Left lung (tissue), 4 donors: ENCODE measurements at regions not wholly inside any gene's neighbourhood (a gene's known extent, or its start where the extent isn't known, plus 50 kb on each side); places are given as distances from the start of the nearest gene placed in this dataset.

Experiments used
- ATAC-seq: fragments of 200-7000 bp; cut with Tn5 transposase; one replicate; pipeline ENCODE4 v1.9.1; 2020; ENCODE audit warnings: moderate library complexity
- DNase-seq, 4 donors: peaks; one replicate each; pipeline ENCODE4 v3.0.0-alpha.2; 2013 to 2020
- H3K27ac ChIP-seq, 2 donors: fragments of 200-600 bp; sonication (generic) in 1 of 2; one replicate each; pipeline versions ENCODE4 v1.5.0 to v1.8.0; 2020 to 2021
- H3K27me3 ChIP-seq, 2 donors: fragments of 200-600 bp; sonication (generic) in 1 of 2; one replicate each; pipeline versions ENCODE4 v1.5.0 to v1.8.0; 2020 to 2021
- H3K36me3 ChIP-seq, 2 donors: fragments of 200-600 bp; sonication (generic) in 1 of 2; one replicate each; pipeline versions ENCODE4 v1.5.0 to v1.8.0; 2020 to 2021
- H3K4me1 ChIP-seq, 2 donors: fragments of 200-600 bp; one replicate each; pipeline ENCODE4 v1.8.0; 2021
- H3K4me3 ChIP-seq, 2 donors: fragments of 200-600 bp; sonication (generic) in 1 of 2; one replicate each; pipeline versions ENCODE4 v1.5.0 to v1.8.0; 2020 to 2021; ENCODE audit warnings: mild to moderate bottlenecking in 1 of 2
- H3K9me3 ChIP-seq, 2 donors: fragments of 200-600 bp; sonication (generic) in 1 of 2; one replicate each; pipeline versions ENCODE4 v1.5.0 to v1.8.0; 2020 to 2021
- intact Hi-C, 2 donors: fragments of 100-400 bp; cut with DNase I; formaldehyde crosslinking; loops; one replicate each; pipeline versions ENCODE4 v1.11.2 to v1.14.2; 2022
- TF ChIP-seq, protein P1 (sequence below), 2 donors: fragments of 200-600 bp; sonication (generic) in 1 of 2; IDR thresholded peaks; one replicate each; pipeline versions ENCODE4 v1.5.0 to v1.8.0; 2021; ENCODE audit warnings: antibody characterized with exemption in 2 of 2
- donor health status: DM: no; HTN: yes; CAD: no.
- donor health status: DM: no; HTN: no; CAD: no.

DNA sequence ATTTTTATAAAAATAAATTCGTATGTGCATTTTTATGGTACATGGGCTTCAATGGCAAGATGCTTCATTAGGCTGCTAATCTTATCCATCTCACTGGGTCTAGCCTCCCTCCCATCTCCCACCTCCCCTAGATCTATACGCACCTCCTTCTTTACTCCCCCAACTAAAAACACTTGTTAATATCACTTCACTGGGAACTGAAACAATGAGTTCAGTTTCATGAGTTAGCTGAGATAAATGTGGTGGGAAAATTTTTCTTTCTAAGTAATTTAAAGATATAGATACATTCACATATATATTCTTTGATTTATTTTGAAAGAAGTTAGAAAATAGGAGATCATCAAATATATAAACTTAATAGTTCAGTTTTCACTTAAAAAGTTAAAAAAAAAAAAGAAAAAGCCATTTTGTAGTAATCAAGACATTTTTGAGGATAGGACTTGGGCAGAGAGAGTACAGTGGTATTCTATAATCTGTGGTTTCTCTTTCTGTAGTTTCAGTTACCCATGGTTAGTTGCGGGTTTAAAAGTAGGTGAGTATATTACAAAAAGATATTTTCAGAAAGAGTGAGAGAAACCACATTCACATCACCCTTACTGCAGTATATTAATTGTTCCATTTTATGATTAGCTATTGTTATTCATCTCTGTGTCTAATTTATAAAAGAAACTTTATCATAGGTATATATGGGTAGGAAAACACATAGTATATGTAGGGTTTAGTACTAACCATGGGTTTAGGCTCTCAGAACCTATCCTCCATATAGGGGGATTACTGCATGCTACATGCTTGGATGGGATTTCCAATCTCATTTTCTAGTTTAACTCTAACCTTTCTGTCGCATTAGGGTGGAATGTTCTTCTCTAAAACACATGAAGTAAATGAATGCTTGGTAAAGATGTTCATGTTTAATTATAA lies 316.0 kb upstream of the CBLB start:
- no peak overlapping the region for H3K4me3 ChIP-seq
- TF ChIP-seq, protein P1, sequence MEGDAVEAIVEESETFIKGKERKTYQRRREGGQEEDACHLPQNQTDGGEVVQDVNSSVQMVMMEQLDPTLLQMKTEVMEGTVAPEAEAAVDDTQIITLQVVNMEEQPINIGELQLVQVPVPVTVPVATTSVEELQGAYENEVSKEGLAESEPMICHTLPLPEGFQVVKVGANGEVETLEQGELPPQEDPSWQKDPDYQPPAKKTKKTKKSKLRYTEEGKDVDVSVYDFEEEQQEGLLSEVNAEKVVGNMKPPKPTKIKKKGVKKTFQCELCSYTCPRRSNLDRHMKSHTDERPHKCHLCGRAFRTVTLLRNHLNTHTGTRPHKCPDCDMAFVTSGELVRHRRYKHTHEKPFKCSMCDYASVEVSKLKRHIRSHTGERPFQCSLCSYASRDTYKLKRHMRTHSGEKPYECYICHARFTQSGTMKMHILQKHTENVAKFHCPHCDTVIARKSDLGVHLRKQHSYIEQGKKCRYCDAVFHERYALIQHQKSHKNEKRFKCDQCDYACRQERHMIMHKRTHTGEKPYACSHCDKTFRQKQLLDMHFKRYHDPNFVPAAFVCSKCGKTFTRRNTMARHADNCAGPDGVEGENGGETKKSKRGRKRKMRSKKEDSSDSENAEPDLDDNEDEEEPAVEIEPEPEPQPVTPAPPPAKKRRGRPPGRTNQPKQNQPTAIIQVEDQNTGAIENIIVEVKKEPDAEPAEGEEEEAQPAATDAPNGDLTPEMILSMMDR (IDR thresholded peaks at IDR 0.05) = no peak
- no peaks in the 10 kb centered on the region for H3K4me1 ChIP-seq
- intact Hi-C loops = no loop called here
- H3K27me3 ChIP-seq = no peaks in the 10 kb centered on the region
- DNase-seq (no peak), ATAC-seq (no peak)
- no peak overlapping the region for H3K27ac ChIP-seq
- no peaks in the 10 kb centered on the region for H3K9me3 ChIP-seq
- H3K36me3 ChIP-seq = no peaks in the 10 kb centered on the region

DNA sequence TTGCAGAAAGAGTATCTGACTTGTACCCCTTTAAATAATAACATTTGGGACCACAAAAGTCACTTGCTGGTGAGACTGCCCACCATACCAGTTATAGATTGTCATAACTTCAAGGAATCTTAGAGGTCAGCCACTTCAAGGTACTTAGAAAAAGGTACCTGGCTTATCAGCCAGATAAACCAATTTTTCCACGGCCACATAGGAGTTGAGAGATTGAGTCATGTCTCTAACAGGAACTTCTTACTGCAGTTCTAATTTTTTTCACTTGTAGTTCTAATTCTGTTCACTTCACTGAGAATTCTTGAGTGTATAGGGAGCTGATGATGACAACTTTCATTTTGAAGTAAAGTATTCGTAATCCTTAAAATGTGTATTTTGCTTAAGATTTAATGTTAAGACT lies 317.1 kb upstream of the CBLB start:
- Histone ChIP-seq H3K27me3 (no peaks in the 10 kb centered on the region), H3K36me3 (no peaks in the 10 kb centered on the region), H3K27ac (no peak overlapping the region), H3K4me3 (no peak overlapping the region), H3K9me3 (no peaks in the 10 kb centered on the region), H3K4me1 (no peaks in the 10 kb centered on the region)
- ATAC-seq (no peak), DNase-seq (no peak)
- intact Hi-C loops = no loop called here
- TF ChIP-seq, protein P1 (IDR thresholded peaks at IDR 0.05) = no peak

DNA sequence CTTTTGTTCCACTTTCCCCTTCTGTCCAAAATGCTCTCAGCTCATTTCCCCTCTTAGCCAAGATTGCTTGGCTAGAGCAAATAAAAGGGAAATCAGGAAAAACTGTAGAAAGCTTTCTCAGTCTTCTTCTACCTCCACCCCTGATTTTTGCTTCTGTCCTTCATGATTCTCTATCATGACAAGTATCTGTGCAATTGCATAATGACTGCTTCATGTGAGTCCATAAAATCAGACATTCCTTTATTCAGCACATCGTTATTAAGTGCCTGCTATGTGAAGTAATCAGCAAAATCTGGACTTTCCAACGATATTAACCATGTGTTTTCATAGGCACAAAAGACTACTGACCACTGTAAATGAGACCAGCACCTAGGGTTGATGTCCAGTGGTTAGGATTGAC lies 321.5 kb upstream of the CBLB start:
- TF ChIP-seq, protein P1 (IDR thresholded peaks at IDR 0.05) = no peak
- intact Hi-C loops = no loop called here
- H3K36me3 ChIP-seq = no peaks in the 10 kb centered on the region
- no peak for DNase-seq
- no peak overlapping the region for H3K27ac ChIP-seq
- H3K4me3 ChIP-seq = no peak overlapping the region
- no peak for ATAC-seq
- H3K27me3 ChIP-seq = no peaks in the 10 kb centered on the region
- no peaks in the 10 kb centered on the region for H3K4me1 ChIP-seq
- H3K9me3 ChIP-seq = no peaks in the 10 kb centered on the region

DNA sequence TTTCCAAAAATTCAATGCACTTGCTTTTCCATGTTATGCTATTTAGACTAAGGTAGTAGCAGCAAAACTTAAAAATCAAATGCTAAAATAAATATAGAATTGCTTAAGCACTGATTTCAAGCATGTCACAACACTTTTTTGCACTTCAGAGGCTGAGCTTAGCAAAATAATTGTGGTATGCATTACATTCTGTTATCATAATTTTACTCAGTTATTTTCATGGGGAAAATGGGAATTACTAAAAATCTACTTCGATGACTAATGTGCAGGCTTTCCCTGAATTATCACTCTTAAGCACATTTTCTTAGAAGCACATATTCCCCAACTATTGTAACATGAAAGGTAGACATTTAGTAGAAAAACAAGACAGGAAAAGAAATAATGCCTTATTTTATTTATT lies 322.4 kb upstream of the CBLB start:
- Histone ChIP-seq H3K9me3 (no peaks in the 10 kb centered on the region), H3K27ac (no peak overlapping the region), H3K27me3 (no peaks in the 10 kb centered on the region), H3K4me1 (no peaks in the 10 kb centered on the region), H3K36me3 (no peaks in the 10 kb centered on the region), H3K4me3 (no peak overlapping the region)
- intact Hi-C loops = no loop called here
- TF ChIP-seq, protein P1 (IDR thresholded peaks at IDR 0.05) = no peak
- DNase-seq (no peak), ATAC-seq (no peak)

DNA sequence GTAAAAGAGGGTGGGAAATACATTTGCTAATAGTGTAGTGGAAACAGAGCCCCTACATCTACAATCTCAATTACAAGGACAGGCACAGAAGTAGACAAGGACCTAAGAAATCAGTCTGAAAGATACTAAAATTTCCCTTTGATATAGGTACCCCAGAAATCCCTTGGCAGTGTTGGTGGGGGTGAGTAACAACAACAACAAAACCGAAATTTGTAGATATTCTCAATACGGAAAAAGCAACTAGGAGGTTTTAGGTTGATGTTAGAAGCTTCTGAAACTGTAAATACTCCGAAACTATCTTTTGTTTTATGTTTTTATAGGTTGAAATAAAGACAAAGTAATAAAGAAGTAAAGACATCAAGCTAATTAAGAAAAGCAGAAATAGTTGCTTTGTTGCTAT lies 323.1 kb upstream of the CBLB start:
- DNase-seq (no peak), ATAC-seq (no peak)
- TF ChIP-seq, protein P1 (IDR thresholded peaks at IDR 0.05) = no peak
- H3K4me3 ChIP-seq = no peak overlapping the region
- no peak overlapping the region for H3K27ac ChIP-seq
- H3K27me3 ChIP-seq = no peaks in the 10 kb centered on the region
- intact Hi-C loops = no loop called here
- H3K36me3 ChIP-seq = no peaks in the 10 kb centered on the region
- H3K4me1 ChIP-seq = no peaks in the 10 kb centered on the region
- no peaks in the 10 kb centered on the region for H3K9me3 ChIP-seq
